ENCODE measurements at regions not wholly inside any gene's neighbourhood (a gene's known extent, or its start where the extent isn't known, plus 50 kb on each side); places are given as distances from the start of the nearest gene placed in this dataset.

DNA sequence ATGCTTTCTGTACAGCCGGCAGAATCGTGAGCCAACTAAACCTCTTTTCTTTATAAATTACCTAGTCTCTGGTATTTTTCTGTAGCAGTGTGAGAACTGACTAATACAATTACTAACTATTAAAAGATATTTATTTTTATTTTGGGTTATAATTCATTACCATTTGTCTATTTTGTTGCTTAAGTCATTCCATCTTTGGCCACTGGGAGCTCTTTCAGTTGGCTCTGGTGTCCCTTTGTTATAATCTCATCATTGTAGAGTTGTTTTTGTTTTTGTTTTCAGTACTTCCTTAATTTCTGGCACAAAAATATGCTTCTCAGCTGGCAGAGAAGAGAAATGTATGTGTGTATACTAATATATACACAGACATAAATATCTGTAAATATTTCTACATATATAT is 807.9 kb upstream of the MBL2 start:
- no peaks in the 10 kb centered on the region for H3K9me3 ChIP-seq
- TF ChIP-seq, protein P1, sequence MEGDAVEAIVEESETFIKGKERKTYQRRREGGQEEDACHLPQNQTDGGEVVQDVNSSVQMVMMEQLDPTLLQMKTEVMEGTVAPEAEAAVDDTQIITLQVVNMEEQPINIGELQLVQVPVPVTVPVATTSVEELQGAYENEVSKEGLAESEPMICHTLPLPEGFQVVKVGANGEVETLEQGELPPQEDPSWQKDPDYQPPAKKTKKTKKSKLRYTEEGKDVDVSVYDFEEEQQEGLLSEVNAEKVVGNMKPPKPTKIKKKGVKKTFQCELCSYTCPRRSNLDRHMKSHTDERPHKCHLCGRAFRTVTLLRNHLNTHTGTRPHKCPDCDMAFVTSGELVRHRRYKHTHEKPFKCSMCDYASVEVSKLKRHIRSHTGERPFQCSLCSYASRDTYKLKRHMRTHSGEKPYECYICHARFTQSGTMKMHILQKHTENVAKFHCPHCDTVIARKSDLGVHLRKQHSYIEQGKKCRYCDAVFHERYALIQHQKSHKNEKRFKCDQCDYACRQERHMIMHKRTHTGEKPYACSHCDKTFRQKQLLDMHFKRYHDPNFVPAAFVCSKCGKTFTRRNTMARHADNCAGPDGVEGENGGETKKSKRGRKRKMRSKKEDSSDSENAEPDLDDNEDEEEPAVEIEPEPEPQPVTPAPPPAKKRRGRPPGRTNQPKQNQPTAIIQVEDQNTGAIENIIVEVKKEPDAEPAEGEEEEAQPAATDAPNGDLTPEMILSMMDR (IDR thresholded peaks at IDR 0.05; ENCODE audit: low read depth, low read length), result no peak
- H3K4me3 ChIP-seq (ENCODE audit: low read depth, low read length), result no peak overlapping the region
- no peak for DNase-seq
- peaks cover 7% of the 10 kb centered on the region for H3K4me1 ChIP-seq
- no peaks in the 10 kb centered on the region for H3K36me3 ChIP-seq
- no peaks in the 10 kb centered on the region for H3K27me3 ChIP-seq

- TF ChIP-seq, protein P1 (IDR thresholded peaks at IDR 0.05; ENCODE audit: low read depth, low read length), result no peak
- Histone ChIP-seq H3K9me3 (no peaks in the 10 kb centered on the region), H3K27me3 (no peaks in the 10 kb centered on the region), H3K4me3 (ENCODE audit: low read depth, low read length) (no peak overlapping the region), H3K36me3 (no peaks in the 10 kb centered on the region), H3K4me1 (peaks cover 7% of the 10 kb centered on the region)
- no peak for DNase-seq
Measured at GRCh38 chr10:53579773-53580172, 807.2 kb upstream of the MBL2 start.

GRCh38 chr10:53574024-53574423 is 801.4 kb upstream of the MBL2 start:
- Histone ChIP-seq H3K9me3 (no peaks in the 10 kb centered on the region), H3K36me3 (no peaks in the 10 kb centered on the region), H3K4me1 (peaks cover 7% of the 10 kb centered on the region), H3K27me3 (no peaks in the 10 kb centered on the region), H3K4me3 (ENCODE audit: low read depth, low read length) (no peak overlapping the region)
- TF ChIP-seq, protein P1 (IDR thresholded peaks at IDR 0.05; ENCODE audit: low read depth, low read length), result no peak
- no peak for DNase-seq

GRCh38 chr10:53573498-53573897 is 800.9 kb upstream of the MBL2 start:
- Histone ChIP-seq H3K27me3 (no peaks in the 10 kb centered on the region), H3K9me3 (no peaks in the 10 kb centered on the region), H3K36me3 (no peaks in the 10 kb centered on the region), H3K4me1 (peaks cover 7% of the 10 kb centered on the region), H3K4me3 (ENCODE audit: low read depth, low read length) (no peak overlapping the region)
- TF ChIP-seq, protein P1 (IDR thresholded peaks at IDR 0.05; ENCODE audit: low read depth, low read length), result no peak
- no peak for DNase-seq

DNA sequence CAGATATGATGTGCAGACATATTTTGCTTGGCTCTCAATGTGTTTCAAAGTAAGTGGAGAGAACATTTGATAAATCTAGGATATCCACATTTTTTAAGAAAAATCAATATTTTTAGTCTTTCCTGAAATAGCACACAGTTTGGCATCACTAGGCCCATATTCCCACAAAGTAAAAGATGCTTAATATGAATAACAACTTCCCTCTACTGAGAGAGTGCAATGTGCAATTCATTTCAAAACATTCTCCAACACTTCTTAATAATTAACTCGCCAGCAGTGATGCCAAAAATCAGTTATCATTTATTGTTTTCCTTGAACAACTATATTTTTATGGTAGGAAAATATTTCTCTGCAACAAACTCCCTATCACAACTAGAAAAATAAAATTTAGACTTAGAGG is 800.2 kb upstream of the MBL2 start:
- no peak for DNase-seq
- Histone ChIP-seq H3K9me3 (no peaks in the 10 kb centered on the region), H3K4me1 (peaks cover 1% of the 10 kb centered on the region), H3K36me3 (no peaks in the 10 kb centered on the region), H3K4me3 (ENCODE audit: low read depth, low read length) (no peak overlapping the region), H3K27me3 (no peaks in the 10 kb centered on the region)
- TF ChIP-seq, protein P1 (IDR thresholded peaks at IDR 0.05; ENCODE audit: low read depth, low read length), result no peak

- no peaks in the 10 kb centered on the region for H3K27me3 ChIP-seq
- DNase-seq, result no peak
- H3K9me3 ChIP-seq, result no peaks in the 10 kb centered on the region
- no peaks in the 10 kb centered on the region for H3K36me3 ChIP-seq
- no peaks in the 10 kb centered on the region for H3K4me1 ChIP-seq
- no peak overlapping the region for H3K4me3 ChIP-seq (ENCODE audit: low read depth, low read length)
- TF ChIP-seq, protein P1 (IDR thresholded peaks at IDR 0.05; ENCODE audit: low read depth, low read length), result no peak
Measured at GRCh38 chr10:53570221-53570620, 797.6 kb upstream of the MBL2 start.

All from BE2C (cell line).